Heart left ventricle (tissue), 13 donors: ENCODE measurements at regions not wholly inside any gene's neighbourhood (a gene's known extent, or its start where the extent isn't known, plus 50 kb on each side); places are given as distances from the start of the nearest gene placed in this dataset.

Experiments used
- CTCF ChIP-seq, 12 donors: fragments of 200-600 bp; sonication (generic) in 4 of 12; IDR thresholded peaks; one replicate each; pipeline versions ENCODE4 v1.5.0 to v1.8.0; 2018 to 2022; ENCODE audit warnings: antibody characterized with exemption in 12 of 12, mild to moderate bottlenecking in 5 of 12
- POLR2A ChIP-seq, 2 donors: fragments of 450-650 bp; IDR thresholded peaks; one replicate each; pipeline ENCODE4 v1.6.1; 2017; ENCODE audit warnings: antibody characterized with exemption in 2 of 2, mild to moderate bottlenecking in 2 of 2, moderate library complexity in 2 of 2
- donor health status: ischemic (EF 13 %, LVEDD 7.1; RV severe dilation, severe dysfunction).
- donor health status: DM: no; HTN: yes; CAD: no.
- donor health status: DM: no; HTN: no; CAD: no.
- donor health status: ischemic (EF 25% LVEDD 6.9; RV normal size, moderate dysfunction).
- donor health status: ischemic (EF 25% LVEDD 5.7; RV mildly dilated, moderate dysfunction).
- donor health status: ischemic (EF 35%, LVEDD 5.7; RV mildly dilated, moderate dysfunction).
- donor health status: nonischemic (EF 11% LVEDD 7.7; RV severe dilation, severe dysfunction).
- donor health status: DM: yes; HTN: yes; CAD: no.
- donor health status: PGD.
- donor health status: ischemic (EF 29% LVEDD 5.4; RV normal size, mild dysfunction).
- donor health status: nonischemic (EF 23%, LVEDD 6.1; RV moderate dilation, normal function).

GRCh38 chr13:100725472-100725871 is 50.9 kb upstream of the TMTC4 start:
- TF ChIP-seq CTCF (IDR thresholded peaks at IDR 0.05) (no peak), POLR2A (IDR thresholded peaks at IDR 0.05) (no peak)
